SK-N-SH (cell line): ENCODE measurements at regions not wholly inside any gene's neighbourhood (a gene's known extent, or its start where the extent isn't known, plus 50 kb on each side); places are given as distances from the start of the nearest gene placed in this dataset.

Experiments
- CTCF ChIA-PET: fragments of 300-600, 350-600 bp; formaldehyde crosslinking; extraction: SDS; loops from one replicate; lab custom pipeline; 2021; lab: Yijun Ruan, JAX
- POLR2A ChIA-PET: fragments of 350-600 bp; sonication (Branson Sonifier 250); formaldehyde crosslinking; extraction: SDS; loops from one replicate; lab custom pipeline; 2020; ENCODE audit warnings: antibody characterized with exemption, inconsistent platforms; lab: Yijun Ruan, JAX
- DNase-seq: peaks from one replicate; pipeline ENCODE4 v3.0.0; 2012
- H2AFZ ChIP-seq: fragments of 200-600 bp; sonication (generic); 2 replicates; pipeline ENCODE4 v1.8.1; 2016; ENCODE audit warnings: antibody characterized with exemption, mild to moderate bottlenecking, low read depth
- H3F3A ChIP-seq: fragments of 200-600 bp; sonication (generic); replicated peaks from 2 replicates; pipeline ENCODE3; 2016; ENCODE audit warnings: antibody characterized with exemption, mild to moderate bottlenecking; ENCODE audit not compliant: insufficient read depth
- H3K27ac ChIP-seq, 2 experiments: fragments of 200-500 bp in 1 of 2; fragments of 200-600 bp in 1 of 2; sonication (Bioruptor generic) in 1 of 2; sonication (generic), shearing (Covaris generic) in 1 of 2; 2 replicates each; pipeline versions ENCODE4 v1.5.1 to v1.6.1; 2014 to 2016; ENCODE audit warnings: low read depth in 2 of 2, inconsistent platforms in 1 of 2, low read length in 1 of 2, mild to moderate bottlenecking in 1 of 2, mixed read lengths in 1 of 2
- H3K27me3 ChIP-seq: fragments of 200-600 bp; sonication (generic), shearing (Covaris generic); 2 replicates; pipeline ENCODE4 v1.6.1; 2016; ENCODE audit warnings: mixed run types; ENCODE audit not compliant: insufficient read depth
- H3K36me3 ChIP-seq, 2 experiments: fragments of 200-500 bp in 1 of 2; fragments of 200-600 bp in 1 of 2; sonication (Bioruptor generic) in 1 of 2; sonication (generic) in 1 of 2; replicated peaks in 1 of 2; 2 replicates each; pipeline versions ENCODE3 to v1.5.1; 2014 to 2016; ENCODE audit warnings: low read length in 1 of 2, mild to moderate bottlenecking in 1 of 2; ENCODE audit not compliant: insufficient read depth in 2 of 2, control insufficient read depth in 1 of 2
- H3K4me1 ChIP-seq, 2 experiments: fragments of 200-500 bp in 1 of 2; fragments of 200-600 bp in 1 of 2; sonication (Bioruptor generic) in 1 of 2; sonication (generic), shearing (Covaris generic) in 1 of 2; 2 replicates each; pipeline versions ENCODE4 v1.5.1 to v1.6.1; 2014 to 2016; ENCODE audit warnings: low read depth in 1 of 2, low read length in 1 of 2, mixed run types in 1 of 2; ENCODE audit not compliant: insufficient read depth in 2 of 2, control insufficient read depth in 1 of 2
- H3K4me2 ChIP-seq: fragments of 200-600 bp; sonication (generic), shearing (Covaris generic); 2 replicates; pipeline ENCODE4 v1.6.1; 2017; ENCODE audit warnings: mixed run types
- H3K4me3 ChIP-seq, 2 experiments: fragments of 200-500 bp in 1 of 2; fragments of 200-600 bp in 1 of 2; sonication (Bioruptor generic) in 1 of 2; sonication (generic), shearing (Covaris generic) in 1 of 2; 2 replicates each; pipeline versions ENCODE4 v1.5.1 to v1.8.1; 2014 to 2016; ENCODE audit warnings: low read depth in 2 of 2, inconsistent platforms in 1 of 2, low read length in 1 of 2, mild to moderate bottlenecking in 1 of 2, mixed read lengths in 1 of 2, moderate library complexity in 1 of 2
- H3K79me2 ChIP-seq: fragments of 200-600 bp; sonication (generic); 2 replicates; pipeline ENCODE4 v1.8.1; 2017; ENCODE audit warnings: mild to moderate bottlenecking; ENCODE audit not compliant: insufficient read depth
- H3K9ac ChIP-seq: fragments of 200-600 bp; sonication (generic); 2 replicates; pipeline ENCODE4 v1.6.1; 2017; ENCODE audit warnings: mixed run types
- H3K9me2 ChIP-seq: fragments of 200-600 bp; sonication (generic); 2 replicates; pipeline ENCODE4 v1.6.1; 2017; ENCODE audit warnings: mixed run types
- H3K9me3 ChIP-seq: fragments of 200-600 bp; sonication (generic); 2 replicates; pipeline ENCODE4 v1.6.1; 2017; ENCODE audit warnings: mixed run types, mild to moderate bottlenecking, moderate library complexity
- H4K20me1 ChIP-seq: fragments of 200-600 bp; sonication (generic); 2 replicates; pipeline ENCODE4 v1.6.1; 2017; ENCODE audit warnings: mild to moderate bottlenecking, mixed run types; ENCODE audit not compliant: insufficient read depth
- CHD2 ChIP-seq: fragments of 150-350 bp; IDR thresholded peaks from 2 replicates; pipeline ENCODE4 v1.6.1; 2018; ENCODE audit warnings: low read length; ENCODE audit not compliant: partially characterized antibody
- ELF1 ChIP-seq: IDR thresholded peaks from 2 replicates; pipeline ENCODE4 v1.4.0; 2012
- FOXJ3 ChIP-seq: sonication (generic); formaldehyde crosslinking; IDR thresholded peaks from 2 replicates; pipeline ENCODE4 v1.5.1; 2020; ENCODE audit warnings: mild to moderate bottlenecking, missing genetic modification reagents
- FOXM1 ChIP-seq: IDR thresholded peaks from 2 replicates; pipeline ENCODE4 v1.4.0; 2012; ENCODE audit warnings: low read depth, mild to moderate bottlenecking
- GABPA ChIP-seq: IDR thresholded peaks from 2 replicates; pipeline ENCODE4 v1.4.0; 2012; ENCODE audit warnings: low read depth, mild to moderate bottlenecking
- GATA2 ChIP-seq: sonication (generic); formaldehyde crosslinking; IDR thresholded peaks from 2 replicates; pipeline ENCODE4 v1.5.0; 2020; ENCODE audit warnings: mild to moderate bottlenecking, missing genetic modification reagents
- JUND ChIP-seq: IDR thresholded peaks from 2 replicates; pipeline ENCODE4 v1.4.0; 2012
- MEF2A ChIP-seq: IDR thresholded peaks from 2 replicates; pipeline ENCODE4 v1.4.0; 2012; ENCODE audit warnings: low read depth, borderline replicate concordance
- NFIC ChIP-seq: IDR thresholded peaks from 2 replicates; pipeline ENCODE4 v1.4.0; 2012; ENCODE audit warnings: borderline replicate concordance
- NRF1 ChIP-seq: IDR thresholded peaks from 2 replicates; pipeline ENCODE4 v1.6.1; 2012; ENCODE audit warnings: low read depth, mild to moderate bottlenecking, low read length
- RCOR1 ChIP-seq: fragments of 150-350 bp; IDR thresholded peaks from 2 replicates; pipeline ENCODE4 v1.6.1; 2017; ENCODE audit warnings: antibody characterized with exemption, low read length
- RFX5 ChIP-seq: IDR thresholded peaks from 2 replicates; pipeline ENCODE4 v1.6.1; 2012; ENCODE audit warnings: mild to moderate bottlenecking, improper control_type of control experiment, low read length
- RXRA ChIP-seq: IDR thresholded peaks from 2 replicates; pipeline ENCODE4 v1.4.0; 2012; ENCODE audit warnings: low read depth, mild to moderate bottlenecking, borderline replicate concordance
- TF ChIP-seq, protein P1 (sequence below): IDR thresholded peaks from 2 replicates; pipeline ENCODE4 v1.4.0; 2012; ENCODE audit warnings: low read depth, borderline replicate concordance
- TF ChIP-seq, protein P2 (sequence below): fragments of 150-350 bp; IDR thresholded peaks from 2 replicates; pipeline ENCODE4 v1.6.1; 2017; ENCODE audit warnings: antibody characterized with exemption, low read length, low read depth, borderline replicate concordance
- TF ChIP-seq, protein P3 (sequence below): IDR thresholded peaks from 2 replicates; pipeline ENCODE4; 2012
- TF ChIP-seq, protein P4 (sequence below): fragments of 150-350 bp; IDR thresholded peaks from 2 replicates; pipeline ENCODE4 v1.6.1; 2016; ENCODE audit warnings: mild to moderate bottlenecking, low read depth, low read length

DNA sequence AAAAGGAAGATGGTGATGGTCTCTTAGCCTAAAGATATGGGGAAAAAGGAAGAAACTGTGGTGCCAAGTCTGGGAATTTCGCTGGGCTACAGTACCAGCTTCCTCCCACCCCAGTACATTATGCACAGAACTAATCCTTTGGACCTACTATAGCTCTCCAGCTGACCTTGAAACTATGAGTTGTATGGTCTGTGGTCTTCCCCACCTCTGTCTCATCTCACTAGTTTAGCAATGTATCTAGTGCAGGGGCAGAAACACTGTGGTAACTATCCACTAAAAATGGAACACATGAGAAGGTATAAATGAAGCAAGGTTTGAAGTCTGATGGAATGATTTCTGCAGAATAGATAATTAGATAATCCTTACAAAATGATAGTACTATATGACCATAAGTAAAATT is 190.4 kb upstream of the CCDC150 start (continued):
- TF ChIP-seq, protein P1, sequence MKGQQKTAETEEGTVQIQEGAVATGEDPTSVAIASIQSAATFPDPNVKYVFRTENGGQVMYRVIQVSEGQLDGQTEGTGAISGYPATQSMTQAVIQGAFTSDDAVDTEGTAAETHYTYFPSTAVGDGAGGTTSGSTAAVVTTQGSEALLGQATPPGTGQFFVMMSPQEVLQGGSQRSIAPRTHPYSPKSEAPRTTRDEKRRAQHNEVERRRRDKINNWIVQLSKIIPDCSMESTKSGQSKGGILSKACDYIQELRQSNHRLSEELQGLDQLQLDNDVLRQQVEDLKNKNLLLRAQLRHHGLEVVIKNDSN, result no peak
- no peak for TF ChIP-seq FOXM1

DNA sequence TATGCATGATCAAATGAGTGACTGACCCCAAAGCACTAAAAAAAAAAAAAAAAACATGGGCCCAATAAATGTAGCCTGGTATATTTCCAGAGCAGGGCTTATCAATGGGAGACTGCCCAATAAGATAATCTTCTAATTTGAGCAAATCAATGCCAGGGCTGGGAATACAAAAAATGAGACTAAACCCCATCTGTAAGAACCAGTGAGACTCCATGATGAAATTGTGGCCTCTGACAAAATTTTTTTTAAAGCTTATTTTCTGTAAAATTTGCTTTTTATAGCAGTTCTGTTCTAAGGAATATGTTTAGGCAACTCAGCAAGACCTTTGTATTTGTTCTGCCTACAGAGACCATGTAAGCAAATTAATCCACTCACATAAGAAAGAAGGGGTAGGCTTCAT is 186.8 kb upstream of the CCDC150 start:
- Histone ChIP-seq H3K27me3 (no peaks in the 10 kb centered on the region), H3K9me3 (no peaks in the 10 kb centered on the region), H3K4me1 (no peaks in the 10 kb centered on the region), H4K20me1 (no peaks in the 10 kb centered on the region), H3F3A (peaks cover 4% of the 10 kb centered on the region), H3K79me2 (no peaks in the 10 kb centered on the region), H3K4me2 (no peak overlapping the region), H3K4me3 (no peak overlapping the region), H3K36me3 (no peaks in the 10 kb centered on the region), H3K9ac (no peak overlapping the region), H3K9me2 (no peaks in the 10 kb centered on the region), H3K27ac (no peak overlapping the region), H2AFZ (no peak overlapping the region)
- CTCF ChIA-PET, result interaction anchor here (0.6 to 2.2 kb wide), 8 partner anchors 11 to 247 kb away, joined by 3 to 15 read pairs (median 7); no protein-coding TSS in a partner anchor
- TF ChIP-seq RXRA (no peak), MEF2A (no peak), CHD2 (no peak), FOXM1 (no peak), JUND (no peak), NRF1 (no peak), GABPA (no peak), RFX5 (no peak), FOXJ3 (no peak), NFIC (no peak), RCOR1 (no peak), GATA2 (CRISPR knock-in tag) (no peak), ELF1 (no peak)
- TF ChIP-seq, protein P2, sequence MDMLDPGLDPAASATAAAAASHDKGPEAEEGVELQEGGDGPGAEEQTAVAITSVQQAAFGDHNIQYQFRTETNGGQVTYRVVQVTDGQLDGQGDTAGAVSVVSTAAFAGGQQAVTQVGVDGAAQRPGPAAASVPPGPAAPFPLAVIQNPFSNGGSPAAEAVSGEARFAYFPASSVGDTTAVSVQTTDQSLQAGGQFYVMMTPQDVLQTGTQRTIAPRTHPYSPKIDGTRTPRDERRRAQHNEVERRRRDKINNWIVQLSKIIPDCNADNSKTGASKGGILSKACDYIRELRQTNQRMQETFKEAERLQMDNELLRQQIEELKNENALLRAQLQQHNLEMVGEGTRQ, result no peak
- TF ChIP-seq, protein P3, sequence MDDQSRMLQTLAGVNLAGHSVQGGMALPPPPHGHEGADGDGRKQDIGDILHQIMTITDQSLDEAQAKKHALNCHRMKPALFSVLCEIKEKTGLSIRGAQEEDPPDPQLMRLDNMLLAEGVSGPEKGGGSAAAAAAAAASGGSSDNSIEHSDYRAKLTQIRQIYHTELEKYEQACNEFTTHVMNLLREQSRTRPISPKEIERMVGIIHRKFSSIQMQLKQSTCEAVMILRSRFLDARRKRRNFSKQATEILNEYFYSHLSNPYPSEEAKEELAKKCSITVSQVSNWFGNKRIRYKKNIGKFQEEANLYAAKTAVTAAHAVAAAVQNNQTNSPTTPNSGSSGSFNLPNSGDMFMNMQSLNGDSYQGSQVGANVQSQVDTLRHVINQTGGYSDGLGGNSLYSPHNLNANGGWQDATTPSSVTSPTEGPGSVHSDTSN, result no peak
- TF ChIP-seq, protein P4, sequence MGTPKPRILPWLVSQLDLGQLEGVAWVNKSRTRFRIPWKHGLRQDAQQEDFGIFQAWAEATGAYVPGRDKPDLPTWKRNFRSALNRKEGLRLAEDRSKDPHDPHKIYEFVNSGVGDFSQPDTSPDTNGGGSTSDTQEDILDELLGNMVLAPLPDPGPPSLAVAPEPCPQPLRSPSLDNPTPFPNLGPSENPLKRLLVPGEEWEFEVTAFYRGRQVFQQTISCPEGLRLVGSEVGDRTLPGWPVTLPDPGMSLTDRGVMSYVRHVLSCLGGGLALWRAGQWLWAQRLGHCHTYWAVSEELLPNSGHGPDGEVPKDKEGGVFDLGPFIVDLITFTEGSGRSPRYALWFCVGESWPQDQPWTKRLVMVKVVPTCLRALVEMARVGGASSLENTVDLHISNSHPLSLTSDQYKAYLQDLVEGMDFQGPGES, result no peak
- POLR2A ChIA-PET, result no interaction called here
- DNase-seq, result no peak
